Fibroblast of lung (primary cell): ENCODE measurements at regions not wholly inside any gene's neighbourhood (a gene's known extent, or its start where the extent isn't known, plus 50 kb on each side); places are given as distances from the start of the nearest gene placed in this dataset.

ENCODE experiments used
- DNase-seq, 2 donors: peaks; one replicate each; pipeline versions ENCODE4 v3.0.0 to v3.0.0-alpha.2; 2010; ENCODE audit warnings: low read depth in 2 of 2
- H2AFZ ChIP-seq: 2 replicates; pipeline ENCODE4 v1.5.1; 2012; ENCODE audit warnings: low read length, control low read depth, inconsistent platforms
- H3K27ac ChIP-seq: 2 replicates; pipeline ENCODE4 v1.5.1; 2011; ENCODE audit warnings: low read length, control low read depth; ENCODE audit not compliant: insufficient read depth
- H3K27me3 ChIP-seq: 2 replicates; pipeline ENCODE4 v1.5.1; 2011; ENCODE audit warnings: mild to moderate bottlenecking, low read length; ENCODE audit not compliant: control insufficient read depth, insufficient read depth
- H3K36me3 ChIP-seq: 2 replicates; pipeline ENCODE4 v1.5.1; 2011; ENCODE audit warnings: low read length; ENCODE audit not compliant: control insufficient read depth, insufficient read depth
- H3K4me1 ChIP-seq: 2 replicates; pipeline ENCODE4 v1.5.1; 2011; ENCODE audit warnings: low read length; ENCODE audit not compliant: control insufficient read depth, insufficient read depth; ENCODE audit errors: extremely low read depth
- H3K4me2 ChIP-seq: 2 replicates; pipeline ENCODE4 v1.5.1; 2011; ENCODE audit warnings: low read length, control low read depth; ENCODE audit not compliant: insufficient read depth; ENCODE audit errors: extremely low read depth
- H3K4me3 ChIP-seq, 4 experiments: fragments of 200-600 bp in 1 of 4; sonication (generic) in 1 of 4; replicated peaks in 1 of 4; 2 replicates each; pipeline ENCODE4 v1.5.1; 2011 to 2016; ENCODE audit warnings: low read length in 4 of 4, low read depth in 3 of 4, mild to moderate bottlenecking in 3 of 4, control low read depth in 2 of 4, inconsistent platforms in 1 of 4, mixed read lengths in 1 of 4; ENCODE audit not compliant: insufficient read depth in 1 of 4; ENCODE audit errors: control extremely low read depth in 1 of 4
- H3K79me2 ChIP-seq: 2 replicates; pipeline ENCODE4 v1.5.1; 2012; ENCODE audit warnings: mild to moderate bottlenecking, low read length, inconsistent platforms; ENCODE audit not compliant: control insufficient read depth, insufficient read depth
- H3K9ac ChIP-seq: 2 replicates; pipeline ENCODE4 v1.5.1; 2011; ENCODE audit warnings: mild to moderate bottlenecking, low read length, control low read depth; ENCODE audit not compliant: insufficient read depth
- H3K9me3 ChIP-seq: 2 replicates; pipeline ENCODE4 v1.5.1; 2012; ENCODE audit warnings: low read depth, low read length; ENCODE audit not compliant: control insufficient read depth, insufficient read depth
- H4K20me1 ChIP-seq: 2 replicates; pipeline ENCODE4 v1.5.1; 2011; ENCODE audit warnings: low read length; ENCODE audit not compliant: control insufficient read depth, insufficient read depth; ENCODE audit errors: extremely low read depth
- CTCF ChIP-seq, 2 donors: IDR thresholded peaks in 1 of 2; conservative IDR thresholded peaks in 1 of 2; 1 replicate in 1 of 2; 2 replicates in 1 of 2; pipeline ENCODE4 v1.5.1; 2011 to 2012; ENCODE audit warnings: low read length in 2 of 2, control low read depth in 1 of 2, inconsistent platforms in 1 of 2, low read depth in 1 of 2, mild to moderate bottlenecking in 1 of 2
- EZH2 ChIP-seq: IDR thresholded peaks from 2 replicates; pipeline ENCODE4 v1.5.1; 2012; ENCODE audit warnings: low read length, control low read depth, mild to moderate bottlenecking; ENCODE audit errors: missing control alignments

GRCh38 chr3:176568189-176568588 lies 629.1 kb downstream of the TBL1XR1 start:
- no peak overlapping the region for H2AFZ ChIP-seq

GRCh38 chr3:176566757-176567156 lies 630.5 kb downstream of the TBL1XR1 start:
- H2AFZ ChIP-seq, result no peak overlapping the region
- no peak for TF ChIP-seq CTCF (conservative IDR thresholded peaks at IDR 0.05 in 1 of 2, IDR thresholded peaks at IDR 0.05 in 1 of 2; ENCODE audit: low read depth in 1 of 2, low read length in 2 of 2)
- no peak for TF ChIP-seq EZH2
- no peaks in the 10 kb centered on the region for H3K27me3 ChIP-seq
- H3K9ac ChIP-seq, result no peak overlapping the region
- no peaks in the 10 kb centered on the region for H3K36me3 ChIP-seq
- H4K20me1 ChIP-seq, result no peaks in the 10 kb centered on the region
- H3K27ac ChIP-seq, result no peak overlapping the region
- H3K4me1 ChIP-seq, result no peaks in the 10 kb centered on the region
- H3K4me2 ChIP-seq, result no peak overlapping the region
- H3K9me3 ChIP-seq, result no peaks in the 10 kb centered on the region
- H3K79me2 ChIP-seq, result no peaks in the 10 kb centered on the region
- DNase-seq, result no peak
- H3K4me3 ChIP-seq, result no peak overlapping the region

More at GRCh38 chr3:176568189-176568588, 629.1 kb downstream of the TBL1XR1 start:
- Histone ChIP-seq H3K4me2 (no peak overlapping the region), H3K9ac (no peak overlapping the region), H4K20me1 (no peaks in the 10 kb centered on the region), H3K27ac (no peak overlapping the region), H3K9me3 (no peaks in the 10 kb centered on the region), H3K4me1 (no peaks in the 10 kb centered on the region), H3K79me2 (no peaks in the 10 kb centered on the region), H3K27me3 (no peaks in the 10 kb centered on the region), H3K4me3 (no peak overlapping the region), H3K36me3 (no peaks in the 10 kb centered on the region)
- DNase-seq, result no peak
- TF ChIP-seq EZH2 (no peak), CTCF (conservative IDR thresholded peaks at IDR 0.05 in 1 of 2, IDR thresholded peaks at IDR 0.05 in 1 of 2; ENCODE audit: low read depth in 1 of 2, low read length in 2 of 2) (no peak)

- Histone ChIP-seq H3K36me3 (no peaks in the 10 kb centered on the region), H3K79me2 (no peaks in the 10 kb centered on the region), H4K20me1 (no peaks in the 10 kb centered on the region), H3K4me3 (no peak overlapping the region), H3K9me3 (no peaks in the 10 kb centered on the region), H2AFZ (no peak overlapping the region), H3K4me2 (no peak overlapping the region), H3K4me1 (no peaks in the 10 kb centered on the region), H3K27ac (no peak overlapping the region), H3K27me3 (no peaks in the 10 kb centered on the region), H3K9ac (no peak overlapping the region)
- no peak for DNase-seq
- no peak for TF ChIP-seq CTCF (conservative IDR thresholded peaks at IDR 0.05 in 1 of 2, IDR thresholded peaks at IDR 0.05 in 1 of 2; ENCODE audit: low read depth in 1 of 2, low read length in 2 of 2)
- no peak for TF ChIP-seq EZH2
Observed at GRCh38 chr3:176562331-176562730, 635.0 kb downstream of the TBL1XR1 start.
